Trophoblast cell (in vitro differentiated cells and primary cell): ENCODE measurements at regions not wholly inside any gene's neighbourhood (a gene's known extent, or its start where the extent isn't known, plus 50 kb on each side); places are given as distances from the start of the nearest gene placed in this dataset.

Experiments
- DNase-seq, 2 donors: peaks; one replicate each; pipeline ENCODE4 v3.0.0-alpha.2; 2016
- H2AFZ ChIP-seq: 2 replicates; pipeline ENCODE4 v1.6.1; 2013; ENCODE audit warnings: low read length, moderate library complexity, mild to moderate bottlenecking; ENCODE audit not compliant: insufficient read depth, poor library complexity
- H2AK5ac ChIP-seq: 2 replicates; pipeline ENCODE4 v1.6.1; 2013; ENCODE audit warnings: mild to moderate bottlenecking, low read length
- H2BK120ac ChIP-seq: 2 replicates; pipeline ENCODE4 v1.6.1; 2013; ENCODE audit warnings: low read length, mild to moderate bottlenecking, moderate library complexity; ENCODE audit not compliant: insufficient read depth, poor library complexity
- H2BK12ac ChIP-seq: 2 replicates; pipeline ENCODE4 v1.6.1; 2013; ENCODE audit warnings: mild to moderate bottlenecking, low read length, moderate library complexity
- H2BK5ac ChIP-seq: 2 replicates; pipeline ENCODE4 v1.6.1; 2013; ENCODE audit warnings: low read length, low read depth, moderate library complexity, mild to moderate bottlenecking; ENCODE audit not compliant: poor library complexity
- H3K14ac ChIP-seq: 2 replicates; pipeline ENCODE4 v1.6.1; 2013; ENCODE audit warnings: mild to moderate bottlenecking, low read length
- H3K18ac ChIP-seq: 2 replicates; pipeline ENCODE4 v1.6.1; 2013; ENCODE audit warnings: mild to moderate bottlenecking, low read length
- H3K23ac ChIP-seq: 2 replicates; pipeline ENCODE4 v1.6.1; 2013; ENCODE audit warnings: low read length
- H3K27ac ChIP-seq: 2 replicates; pipeline ENCODE4 v1.5.1; 2013; ENCODE audit warnings: low read depth, mild to moderate bottlenecking, inconsistent platforms, low read length, moderate library complexity
- H3K27me3 ChIP-seq: 2 replicates; pipeline ENCODE4 v1.6.1; 2013; ENCODE audit warnings: inconsistent platforms, mild to moderate bottlenecking, low read length, moderate library complexity; ENCODE audit not compliant: insufficient read depth
- H3K36me3 ChIP-seq, 2 experiments: 1 replicate in 1 of 2; 2 replicates in 1 of 2; pipeline ENCODE4 v1.6.1; 2013; ENCODE audit warnings: low read length in 2 of 2, mild to moderate bottlenecking in 2 of 2, moderate library complexity in 1 of 2; ENCODE audit not compliant: insufficient read depth in 2 of 2, control insufficient read depth in 1 of 2
- H3K4ac ChIP-seq: 2 replicates; pipeline ENCODE4 v1.6.1; 2013; ENCODE audit warnings: low read depth, mild to moderate bottlenecking, low read length, moderate library complexity
- H3K4me1 ChIP-seq, 2 experiments: 1 replicate in 1 of 2; 2 replicates in 1 of 2; pipeline ENCODE4 v1.6.1; 2013; ENCODE audit warnings: low read length in 2 of 2, mild to moderate bottlenecking in 2 of 2, moderate library complexity in 1 of 2; ENCODE audit not compliant: insufficient read depth in 2 of 2, control insufficient read depth in 1 of 2
- H3K4me2 ChIP-seq: 2 replicates; pipeline ENCODE4 v1.6.1; 2013; ENCODE audit warnings: inconsistent platforms, mild to moderate bottlenecking, low read length, moderate library complexity
- H3K4me3 ChIP-seq: 2 replicates; pipeline ENCODE4 v1.5.1; 2013; ENCODE audit warnings: mild to moderate bottlenecking, low read depth, low read length, inconsistent platforms
- H3K79me1 ChIP-seq: one replicate; pipeline ENCODE4 v1.6.1; 2013; ENCODE audit warnings: low read length
- H3K79me2 ChIP-seq: 2 replicates; pipeline ENCODE4 v1.6.1; 2013; ENCODE audit warnings: low read length, mild to moderate bottlenecking; ENCODE audit not compliant: control insufficient read depth, insufficient read depth, poor library complexity
- H3K9ac ChIP-seq: 2 replicates; pipeline ENCODE4 v1.6.1; 2013; ENCODE audit warnings: mild to moderate bottlenecking, low read length
- H3K9me3 ChIP-seq: 2 replicates; pipeline ENCODE4 v1.6.1; 2013; ENCODE audit warnings: low read depth, mild to moderate bottlenecking, control low read depth, inconsistent platforms, low read length; ENCODE audit not compliant: insufficient read depth
- H4K12ac ChIP-seq: 2 replicates; pipeline ENCODE4 v1.6.1; 2013; ENCODE audit warnings: low read depth, mild to moderate bottlenecking, low read length, moderate library complexity
- H4K8ac ChIP-seq: 2 replicates; pipeline ENCODE4 v1.6.1; 2013; ENCODE audit warnings: low read depth, mild to moderate bottlenecking, low read length, moderate library complexity
- H4K91ac ChIP-seq: one replicate; pipeline ENCODE4 v1.6.1; 2013; ENCODE audit warnings: low read depth, mild to moderate bottlenecking, low read length, moderate library complexity
- WGBS: extraction: QIAGEN DNeasy Blood & Tissue Kit; methylation state at CpG from one replicate; pipeline ENCODE4 v1.1.7; 2013; ENCODE audit warnings: missing lambda C conversion rate; ENCODE audit not compliant: insufficient read length, insufficient coverage; ENCODE audit errors: extremely low coverage; 5-methylcytosine and 5-hydroxymethylcytosine counted together

DNA sequence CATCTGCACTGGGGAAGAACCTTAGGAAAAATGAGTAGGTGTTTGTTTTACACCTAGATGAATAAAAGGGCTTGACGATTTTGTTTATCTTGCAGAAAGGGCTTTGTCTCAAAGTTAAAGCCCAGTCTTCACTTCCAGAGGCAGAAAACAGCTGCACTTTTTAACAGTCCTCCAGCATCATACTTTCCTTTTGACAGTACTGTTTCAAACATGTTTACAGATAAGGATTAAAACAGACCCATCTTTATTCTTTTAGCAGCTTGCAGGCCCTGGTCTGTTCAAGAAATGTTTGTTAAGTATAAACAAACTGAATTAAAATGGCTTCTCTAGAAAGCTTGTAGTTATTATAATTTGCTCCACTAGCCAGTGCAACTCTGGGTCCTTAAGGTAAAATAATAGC, 374.2 kb downstream of the EPHA7 start:
- Histone ChIP-seq H3K4me3 (no peak overlapping the region), H3K36me3 (no peaks in the 10 kb centered on the region), H3K18ac (no peak overlapping the region), H3K9me3 (no peaks in the 10 kb centered on the region), H3K14ac (no peak overlapping the region), H2BK120ac (no peak overlapping the region), H3K79me2 (no peaks in the 10 kb centered on the region), H3K23ac (no peak overlapping the region), H3K9ac (no peak overlapping the region), H4K12ac (no peak overlapping the region), H2AFZ (no peak overlapping the region), H3K4me2 (no peak overlapping the region), H3K4ac (no peak overlapping the region), H3K79me1 (no peaks in the 10 kb centered on the region), H2BK12ac (no peak overlapping the region), H2BK5ac (no peak overlapping the region), H4K91ac (no peak overlapping the region), H3K27me3 (no peaks in the 10 kb centered on the region), H4K8ac (no peak overlapping the region), H2AK5ac (no peak overlapping the region), H3K27ac (no peak overlapping the region), H3K4me1 (no peaks in the 10 kb centered on the region)
- DNase-seq: no peak
- WGBS: no CpG with 5 or more reads among the region's 1 CpG

- no peak overlapping the region for H3K4ac ChIP-seq
- no peaks in the 10 kb centered on the region for H3K36me3 ChIP-seq
- no peak overlapping the region for H3K23ac ChIP-seq
- no peak overlapping the region for H2BK120ac ChIP-seq
- WGBS: no CpG with 5 or more reads among the region's 4 CpGs
- H4K91ac ChIP-seq: no peak overlapping the region
- no peak overlapping the region for H4K12ac ChIP-seq
- H4K8ac ChIP-seq: no peak overlapping the region
- H2AFZ ChIP-seq: no peak overlapping the region
- no peaks in the 10 kb centered on the region for H3K27me3 ChIP-seq
- no peaks in the 10 kb centered on the region for H3K79me1 ChIP-seq
- H3K79me2 ChIP-seq: no peaks in the 10 kb centered on the region
- no peak overlapping the region for H3K4me3 ChIP-seq
- H3K9ac ChIP-seq: no peak overlapping the region
- no peak overlapping the region for H2BK12ac ChIP-seq
- no peak overlapping the region for H3K14ac ChIP-seq
- H3K9me3 ChIP-seq: peaks cover 7% of the 10 kb centered on the region
- no peak overlapping the region for H3K4me2 ChIP-seq
- H3K18ac ChIP-seq: no peak overlapping the region
- H3K27ac ChIP-seq: no peak overlapping the region
- no peak overlapping the region for H2BK5ac ChIP-seq
- no peak overlapping the region for H2AK5ac ChIP-seq
- H3K4me1 ChIP-seq: no peaks in the 10 kb centered on the region
- no peak for DNase-seq
Measured at GRCh38 chr6:93040375-93040774, 379.0 kb downstream of the EPHA7 start.

DNA sequence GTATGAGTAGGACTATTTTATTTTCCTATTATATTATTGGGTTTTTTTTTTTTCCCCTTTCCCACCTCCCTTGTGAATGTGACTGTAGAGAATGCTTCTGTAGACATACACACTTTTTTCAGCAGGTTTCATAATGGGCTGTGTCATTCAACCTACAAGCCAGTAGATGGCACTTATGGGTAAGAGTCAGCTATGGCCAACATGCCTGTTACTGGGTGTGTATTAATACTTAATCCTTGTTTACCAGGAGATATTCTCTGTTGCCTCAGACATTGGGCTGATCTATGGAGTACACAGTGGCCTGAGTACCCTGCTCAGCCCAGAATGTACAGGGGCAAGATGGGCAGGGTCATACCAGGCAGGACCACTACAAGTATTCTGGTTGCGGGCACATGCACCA, 382.5 kb downstream of the EPHA7 start:
- H3K9ac ChIP-seq: no peak overlapping the region
- H3K18ac ChIP-seq: no peak overlapping the region
- WGBS: no CpG with 5 or more reads among the region's 1 CpG
- no peaks in the 10 kb centered on the region for H3K36me3 ChIP-seq
- H3K4me2 ChIP-seq: no peak overlapping the region
- peaks cover 7% of the 10 kb centered on the region for H3K9me3 ChIP-seq
- H4K12ac ChIP-seq: no peak overlapping the region
- H3K4me1 ChIP-seq: no peaks in the 10 kb centered on the region
- H3K4me3 ChIP-seq: no peak overlapping the region
- H2BK120ac ChIP-seq: no peak overlapping the region
- no peak overlapping the region for H2BK5ac ChIP-seq
- no peak overlapping the region for H4K91ac ChIP-seq
- H4K8ac ChIP-seq: no peak overlapping the region
- H3K14ac ChIP-seq: no peak overlapping the region
- no peak overlapping the region for H3K27ac ChIP-seq
- H2AFZ ChIP-seq: no peak overlapping the region
- H3K27me3 ChIP-seq: no peaks in the 10 kb centered on the region
- no peaks in the 10 kb centered on the region for H3K79me1 ChIP-seq
- H3K4ac ChIP-seq: no peak overlapping the region
- H3K23ac ChIP-seq: no peak overlapping the region
- peak in 1 of 2 donors; percentile 11 for DNase-seq
- H2BK12ac ChIP-seq: no peak overlapping the region
- no peaks in the 10 kb centered on the region for H3K79me2 ChIP-seq
- no peak overlapping the region for H2AK5ac ChIP-seq

GRCh38 chr6:93035756-93036155, 383.6 kb downstream of the EPHA7 start:
- Histone ChIP-seq H3K4me3 (no peak overlapping the region), H3K27ac (no peak overlapping the region), H3K4ac (no peak overlapping the region), H4K8ac (no peak overlapping the region), H4K12ac (no peak overlapping the region), H2AK5ac (no peak overlapping the region), H3K36me3 (no peaks in the 10 kb centered on the region), H3K79me2 (no peaks in the 10 kb centered on the region), H4K91ac (no peak overlapping the region), H3K9ac (no peak overlapping the region), H3K23ac (no peak overlapping the region), H3K14ac (no peak overlapping the region), H3K4me2 (no peak overlapping the region), H2BK120ac (no peak overlapping the region), H3K4me1 (no peaks in the 10 kb centered on the region), H2AFZ (no peak overlapping the region), H3K9me3 (peaks cover 7% of the 10 kb centered on the region), H2BK5ac (no peak overlapping the region), H2BK12ac (no peak overlapping the region), H3K18ac (no peak overlapping the region), H3K27me3 (no peaks in the 10 kb centered on the region), H3K79me1 (no peaks in the 10 kb centered on the region)
- DNase-seq: no peak
